IMR-90 (cell line): ENCODE measurements at regions not wholly inside any gene's neighbourhood (a gene's known extent, or its start where the extent isn't known, plus 50 kb on each side); places are given as distances from the start of the nearest gene placed in this dataset.
"Not testable (repeated sequence)": the region's sequence is repeated elsewhere in the genome, so short reads cannot be mapped to it uniquely, and the experiment has no call there.

Experiments used
- ATAC-seq: fragments of 200-7000 bp; cut with Tn5 transposase; 2 replicates; pipeline ENCODE4 v1.9.1; 2020; ENCODE audit warnings: low read depth, mild to moderate bottlenecking, moderate library complexity
- BruUV-seq: library from RNA; stranded (reverse); fragments of 400-500 nt; replicated peaks from 2 replicates; lab custom pipeline; 2021; lab: Mats Ljungman, UMichigan
- CTCF ChIA-PET: fragments of 300-600 bp; formaldehyde crosslinking; extraction: SDS; loops from one replicate; lab custom pipeline; 2021; ENCODE audit warnings: antibody characterized with exemption; lab: Yijun Ruan, JAX
- POLR2A ChIA-PET: fragments of 300-600 bp; sonication (Branson Sonifier 250); formaldehyde crosslinking; loops from one replicate; lab custom pipeline; 2022; ENCODE audit warnings: antibody characterized with exemption; ENCODE audit not compliant: unreplicated experiment; lab: Charles Lee
- DNase-seq: peaks from one replicate; pipeline ENCODE4 v3.0.0; 2013
- H2AFZ ChIP-seq: replicated peaks from 2 replicates; pipeline ENCODE3; 2013; ENCODE audit warnings: low read length, mild to moderate bottlenecking; ENCODE audit not compliant: poor library complexity
- H2AK5ac ChIP-seq: 2 replicates; pipeline ENCODE4 v1.6.1; 2013; ENCODE audit warnings: low read depth, low read length, inconsistent platforms
- H2AK9ac ChIP-seq: replicated peaks from 2 replicates; pipeline ENCODE3; 2013; ENCODE audit warnings: mild to moderate bottlenecking, low read depth, low read length, moderate library complexity; ENCODE audit not compliant: poor library complexity
- H2BK120ac ChIP-seq: 2 replicates; pipeline ENCODE4 v1.6.1; 2013; ENCODE audit warnings: low read depth, low read length, inconsistent platforms
- H2BK15ac ChIP-seq: 3 replicates; pipeline ENCODE4 v1.6.1; 2013; ENCODE audit warnings: low read depth, low read length, inconsistent platforms
- H2BK20ac ChIP-seq: 2 replicates; pipeline ENCODE4 v1.6.1; 2013; ENCODE audit warnings: low read depth, mild to moderate bottlenecking, inconsistent platforms, low read length, moderate library complexity
- H2BK5ac ChIP-seq: 2 replicates; pipeline ENCODE4 v1.6.1; 2013; ENCODE audit warnings: mild to moderate bottlenecking, low read depth, low read length, inconsistent platforms; ENCODE audit not compliant: poor library complexity, severe bottlenecking
- H3K14ac ChIP-seq: replicated peaks from 2 replicates; pipeline ENCODE4 v1.6.1; 2013; ENCODE audit warnings: low read depth, low read length, inconsistent platforms
- H3K18ac ChIP-seq: 2 replicates; pipeline ENCODE4 v1.6.1; 2013; ENCODE audit warnings: low read depth, low read length, control low read depth
- H3K23ac ChIP-seq: 2 replicates; pipeline ENCODE4 v1.6.1; 2013; ENCODE audit warnings: low read depth, low read length, inconsistent platforms
- H3K27ac ChIP-seq: 2 replicates; pipeline ENCODE4 v1.5.1; 2013; ENCODE audit warnings: mild to moderate bottlenecking, control low read depth, low read length; ENCODE audit not compliant: insufficient read depth
- H3K27me3 ChIP-seq: 2 replicates; pipeline ENCODE4 v1.6.1; 2013; ENCODE audit warnings: low read length; ENCODE audit not compliant: control insufficient read depth, insufficient read depth
- H3K36me3 ChIP-seq: 2 replicates; pipeline ENCODE4 v1.6.1; 2013; ENCODE audit warnings: low read length, mixed read lengths; ENCODE audit not compliant: control insufficient read depth, insufficient read depth
- H3K4ac ChIP-seq: 2 replicates; pipeline ENCODE4 v1.6.1; 2013; ENCODE audit warnings: low read depth, low read length, inconsistent platforms
- H3K4me1 ChIP-seq: 2 replicates; pipeline ENCODE4 v1.6.1; 2013; ENCODE audit warnings: low read length, mixed read lengths; ENCODE audit not compliant: control insufficient read depth, insufficient read depth
- H3K4me2 ChIP-seq: 2 replicates; pipeline ENCODE4 v1.6.1; 2013; ENCODE audit warnings: low read depth, mild to moderate bottlenecking, control low read depth, low read length, moderate library complexity
- H3K4me3 ChIP-seq: 2 replicates; pipeline ENCODE4 v1.5.1; 2013; ENCODE audit warnings: low read depth, mild to moderate bottlenecking, control low read depth, low read length, moderate library complexity; ENCODE audit not compliant: insufficient read depth
- H3K56ac ChIP-seq: 2 replicates; pipeline ENCODE4 v1.6.1; 2013; ENCODE audit warnings: low read length, inconsistent platforms; ENCODE audit not compliant: insufficient read depth; ENCODE audit errors: extremely low read depth
- H3K79me1 ChIP-seq, 2 experiments: 2 replicates each; pipeline ENCODE4 v1.6.1; 2013; ENCODE audit warnings: low read length in 2 of 2, inconsistent platforms in 1 of 2, low read depth in 1 of 2
- H3K9ac ChIP-seq: 2 replicates; pipeline ENCODE4 v1.6.1; 2013; ENCODE audit warnings: low read depth, low read length, control low read depth
- H3K9me1 ChIP-seq: 2 replicates; pipeline ENCODE4 v1.6.1; 2013; ENCODE audit warnings: low read length, inconsistent platforms; ENCODE audit not compliant: insufficient read depth
- H3K9me3 ChIP-seq: 2 replicates; pipeline ENCODE4 v1.6.1; 2013; ENCODE audit warnings: low read length; ENCODE audit not compliant: control insufficient read depth, insufficient read depth
- H4K20me1 ChIP-seq: 2 replicates; pipeline ENCODE4 v1.6.1; 2013; ENCODE audit warnings: low read length, inconsistent platforms; ENCODE audit not compliant: insufficient read depth
- H4K5ac ChIP-seq: 2 replicates; pipeline ENCODE4 v1.6.1; 2013; ENCODE audit warnings: mild to moderate bottlenecking, low read depth, low read length, control low read depth
- H4K8ac ChIP-seq, 2 experiments: 2 replicates each; pipeline ENCODE4 v1.6.1; 2013; ENCODE audit warnings: low read depth in 2 of 2, low read length in 2 of 2, control low read depth in 1 of 2, inconsistent platforms in 1 of 2
- H4K91ac ChIP-seq: 2 replicates; pipeline ENCODE4 v1.6.1; 2013; ENCODE audit warnings: low read depth, low read length, inconsistent platforms; ENCODE audit not compliant: insufficient read depth
- RFX5 ChIP-seq: IDR thresholded peaks from 2 replicates; pipeline ENCODE4 v1.8.0; 2012; ENCODE audit warnings: low read depth, mild to moderate bottlenecking, low read length, moderate library complexity
- USF2 ChIP-seq: fragments of 150-350 bp; IDR thresholded peaks from 2 replicates; pipeline ENCODE4 v1.6.1; 2017; ENCODE audit warnings: mild to moderate bottlenecking, antibody characterized with exemption, low read length, low read depth
- WGBS, 2 experiments: methylation state at CpG; one replicate each; pipeline versions ENCODE4 v1.1.5 to v1.1.7; 2013; ENCODE audit warnings: missing lambda C conversion rate in 2 of 2; ENCODE audit not compliant: insufficient read length in 1 of 2; ENCODE audit errors: extremely low coverage in 2 of 2; 5-methylcytosine and 5-hydroxymethylcytosine counted together
- dilution Hi-C: fragments of 300-500 bp; cut with HindIII; formaldehyde crosslinking; loops from one replicate; pipeline ENCODE4 v1.14.3; 2018; ENCODE audit warnings: low sequenced_read_pairs; ENCODE audit not compliant: unreplicated experiment
- in situ Hi-C: fragments of 300-500 bp; cut with MboI; formaldehyde crosslinking; loops from 3 replicates; pipeline ENCODE4 v1.14.3; 2019; ENCODE audit warnings: low sequenced_read_pairs, inconsistent platforms, mixed read lengths
- intact Hi-C: fragments of 100-400 bp; cut with micrococcal nuclease; formaldehyde crosslinking; loops from 2 replicates; pipeline ENCODE4 v1.10.0; 2022

DNA sequence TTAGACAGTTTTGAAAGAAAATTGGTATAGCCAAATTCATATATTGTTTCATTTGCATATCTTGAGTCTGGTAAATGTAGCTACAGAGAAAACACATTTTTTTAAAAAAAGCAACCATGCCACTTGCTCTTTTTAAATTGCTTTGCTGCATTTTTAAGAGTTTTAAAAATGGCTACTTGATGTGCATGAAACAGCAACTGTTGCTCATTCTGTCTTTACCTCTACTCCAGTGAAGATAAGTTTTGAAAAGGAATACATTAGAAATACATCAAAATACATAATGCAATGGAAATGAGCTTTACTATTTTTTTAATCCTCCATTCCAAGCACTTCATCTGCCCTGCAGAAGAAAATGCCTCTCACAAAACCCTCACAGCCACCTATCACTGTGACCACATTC lies 95.5 kb downstream of the IFI44 start:
- Histone ChIP-seq H4K20me1 (no peaks in the 10 kb centered on the region), H3K79me1 (no peaks in the 10 kb centered on the region), H4K8ac (no peak overlapping the region), H3K56ac (no peak overlapping the region), H2BK15ac (no peak overlapping the region), H3K9me1 (no peaks in the 10 kb centered on the region), H2AFZ (no peak overlapping the region), H4K5ac (no peak overlapping the region), H2AK5ac (no peak overlapping the region), H2BK20ac (no peak overlapping the region), H3K4ac (no peak overlapping the region), H3K27ac (no peak overlapping the region), H2BK5ac (no peak overlapping the region), H3K18ac (no peak overlapping the region), H3K4me1 (no peaks in the 10 kb centered on the region), H3K4me3 (no peak overlapping the region), H2BK120ac (no peak overlapping the region), H3K36me3 (no peaks in the 10 kb centered on the region), H3K9ac (no peak overlapping the region), H3K9me3 (no peaks in the 10 kb centered on the region), H2AK9ac (no peak overlapping the region), H3K4me2 (no peak overlapping the region), H3K27me3 (no peaks in the 10 kb centered on the region), H4K91ac (no peak overlapping the region), H3K14ac (no peak overlapping the region), H3K23ac (no peak overlapping the region)
- DNase-seq (no peak), ATAC-seq (no peak)
- ChIA-PET CTCF (no interaction called here), POLR2A (no interaction called here)
- TF ChIP-seq USF2 (no peak), RFX5 (no peak)
- intact Hi-C loops = no loop called here
- no TSS peak for BruUV-seq
- in situ Hi-C loops = no loop called here
- dilution Hi-C loops = no loop called here

GRCh38 chr1:78753679-78754078 lies 104.0 kb downstream of the IFI44 start:
- intact Hi-C loops, H3K18ac ChIP-seq, H3K14ac ChIP-seq, H3K9me3 ChIP-seq, H3K56ac ChIP-seq, H3K23ac ChIP-seq, in situ Hi-C loops, H3K27me3 ChIP-seq, H2AK9ac ChIP-seq, H2AK5ac ChIP-seq, H3K36me3 ChIP-seq, H2BK20ac ChIP-seq, H3K4me1 ChIP-seq, ATAC-seq, dilution Hi-C loops, H3K4me3 ChIP-seq, DNase-seq, BruUV-seq, H2BK15ac ChIP-seq, H4K91ac ChIP-seq, H3K27ac ChIP-seq, POLR2A ChIA-PET, H2BK120ac ChIP-seq, H3K9ac ChIP-seq, H3K79me1 ChIP-seq, H4K8ac ChIP-seq, H4K20me1 ChIP-seq, H2BK5ac ChIP-seq, H4K5ac ChIP-seq, CTCF ChIA-PET, H2AFZ ChIP-seq, H3K9me1 ChIP-seq, H3K4me2 ChIP-seq, H3K4ac ChIP-seq: not testable (repeated sequence)
- WGBS, 2 experiments = 100% methylated on average over 1 of the region's 2 CpGs; no CpG with 5 or more reads in 1 of the 2 experiments
